Endodermal cell (in vitro differentiated cells): ENCODE measurements at regions not wholly inside any gene's neighbourhood (a gene's known extent, or its start where the extent isn't known, plus 50 kb on each side); places are given as distances from the start of the nearest gene placed in this dataset.

ENCODE experiments used
- DNase-seq: peaks from one replicate; pipeline ENCODE4 v3.0.0-alpha.2; 2017
- H3K27ac ChIP-seq: 2 replicates; pipeline ENCODE4 v1.5.1; 2013; ENCODE audit warnings: mild to moderate bottlenecking, low read depth, low read length, moderate library complexity
- H3K27me3 ChIP-seq: 2 replicates; pipeline ENCODE4 v1.6.1; 2013; ENCODE audit warnings: mild to moderate bottlenecking, low read length, moderate library complexity; ENCODE audit not compliant: insufficient read depth, control insufficient read depth, poor library complexity, severe bottlenecking
- H3K36me3 ChIP-seq: 2 replicates; pipeline ENCODE4 v1.7.0; 2013; ENCODE audit warnings: mild to moderate bottlenecking, low read length, moderate library complexity; ENCODE audit not compliant: control insufficient read depth, insufficient read depth
- H3K4me1 ChIP-seq: one replicate; pipeline ENCODE4 v1.7.0; 2013; ENCODE audit warnings: low read length; ENCODE audit not compliant: control insufficient read depth, insufficient read depth
- H3K4me3 ChIP-seq: 2 replicates; pipeline ENCODE4 v1.5.1; 2013; ENCODE audit warnings: mild to moderate bottlenecking, low read length, moderate library complexity
- H3K9ac ChIP-seq: 2 replicates; pipeline ENCODE4 v1.6.1; 2013; ENCODE audit warnings: mild to moderate bottlenecking, low read length, moderate library complexity; ENCODE audit not compliant: poor library complexity, severe bottlenecking; ENCODE audit errors: extremely low read depth
- H3K9me3 ChIP-seq: 2 replicates; pipeline ENCODE4 v1.6.1; 2013; ENCODE audit warnings: mild to moderate bottlenecking, low read length, moderate library complexity; ENCODE audit not compliant: control insufficient read depth
- H3K27ac Mint-ChIP-seq: 2 replicates; pipeline ENCODE4 v1.8.0; 2020; ENCODE audit warnings: mixed read lengths
- H3K27me3 Mint-ChIP-seq: 2 replicates; pipeline ENCODE4 v1.8.0; 2021; ENCODE audit warnings: mild to moderate bottlenecking, mixed read lengths; ENCODE audit not compliant: insufficient read depth
- H3K36me3 Mint-ChIP-seq: 2 replicates; pipeline ENCODE4 v1.8.0; 2020; ENCODE audit warnings: low read depth, mixed read lengths
- H3K4me1 Mint-ChIP-seq: 2 replicates; pipeline ENCODE4 v1.8.0; 2020; ENCODE audit warnings: mixed read lengths
- H3K4me3 Mint-ChIP-seq: 2 replicates; pipeline ENCODE4 v1.8.0; 2020; ENCODE audit warnings: mild to moderate bottlenecking, moderate library complexity, mixed read lengths
- H3K9me3 Mint-ChIP-seq: 2 replicates; pipeline ENCODE4 v1.8.0; 2020; ENCODE audit warnings: mild to moderate bottlenecking, mixed read lengths
- CTCF ChIP-seq: fragments of 200-600 bp; sonication (generic); conservative IDR thresholded peaks from 2 replicates; pipeline ENCODE4 v1.5.0; 2021; ENCODE audit warnings: antibody characterized with exemption, mild to moderate bottlenecking
- WGBS, 2 experiments: methylation state at CpG; one replicate each; pipeline versions ENCODE4 v1.1.5 to v1.1.7; 2013; ENCODE audit warnings: missing lambda C conversion rate in 2 of 2, mixed read lengths in 1 of 2; ENCODE audit not compliant: insufficient coverage in 1 of 2, insufficient read length in 1 of 2; 5-methylcytosine and 5-hydroxymethylcytosine counted together

GRCh38 chr10:125233726-125234125, 73.4 kb upstream of the CTBP2 start:
- Histone ChIP-seq H3K9ac (no peak overlapping the region), H3K4me1 (peaks cover 3% of the 10 kb centered on the region), H3K36me3 (no peaks in the 10 kb centered on the region), H3K27ac (no peak overlapping the region), H3K27me3 (no peaks in the 10 kb centered on the region), H3K9me3 (peaks cover 23% of the 10 kb centered on the region), H3K4me3 (no peak overlapping the region)
- peaks cover 3% of the 10 kb centered on the region for H3K4me1 Mint-ChIP-seq
- H3K27ac Mint-ChIP-seq: no peak overlapping the region
- H3K9me3 Mint-ChIP-seq: peaks cover 17% of the 10 kb centered on the region
- no peak for TF ChIP-seq CTCF
- no peaks in the 10 kb centered on the region for H3K36me3 Mint-ChIP-seq
- H3K27me3 Mint-ChIP-seq: peaks cover 5% of the 10 kb centered on the region
- 58 to 76% methylated on average over 3 to 4 of the region's 4 CpGs for WGBS, 2 experiments
- no peak overlapping the region for H3K4me3 Mint-ChIP-seq
- DNase-seq: peak; percentile 54

- H3K4me3 ChIP-seq: no peak overlapping the region
- H3K36me3 ChIP-seq: no peaks in the 10 kb centered on the region
- peaks cover 3% of the 10 kb centered on the region for H3K4me1 ChIP-seq
- peaks cover 9% of the 10 kb centered on the region for H3K9me3 Mint-ChIP-seq
- peaks cover 3% of the 10 kb centered on the region for H3K4me1 Mint-ChIP-seq
- H3K9ac ChIP-seq: no peak overlapping the region
- TF ChIP-seq CTCF: no peak
- no peak overlapping the region for H3K27ac Mint-ChIP-seq
- H3K4me3 Mint-ChIP-seq: no peak overlapping the region
- DNase-seq: no peak
- H3K27me3 Mint-ChIP-seq: peaks cover 5% of the 10 kb centered on the region
- H3K36me3 Mint-ChIP-seq: no peaks in the 10 kb centered on the region
- no peak overlapping the region for H3K27ac ChIP-seq
- H3K27me3 ChIP-seq: no peaks in the 10 kb centered on the region
- H3K9me3 ChIP-seq: peaks cover 14% of the 10 kb centered on the region
- 82 to 100% methylated on average over 2 to 4 of the region's 5 CpGs for WGBS, 2 experiments
Measured at GRCh38 chr10:125232841-125233240, 72.5 kb upstream of the CTBP2 start.

- H3K4me3 Mint-ChIP-seq: no peak overlapping the region
- TF ChIP-seq CTCF: no peak
- Histone ChIP-seq H3K4me1 (peaks cover 3% of the 10 kb centered on the region), H3K27me3 (no peaks in the 10 kb centered on the region), H3K4me3 (no peak overlapping the region), H3K36me3 (no peaks in the 10 kb centered on the region), H3K9ac (no peak overlapping the region), H3K27ac (no peak overlapping the region), H3K9me3 (peaks cover 5% of the 10 kb centered on the region)
- no peak for DNase-seq
- WGBS, 2 experiments: 91 to 99% methylated on average over 7 to 9 of the region's 9 CpGs
- H3K4me1 Mint-ChIP-seq: peaks cover 3% of the 10 kb centered on the region
- H3K27me3 Mint-ChIP-seq: peaks cover 5% of the 10 kb centered on the region
- peak overlapping the region; percentile 10 for H3K27ac Mint-ChIP-seq
- H3K9me3 Mint-ChIP-seq: peaks cover 3% of the 10 kb centered on the region
- no peaks in the 10 kb centered on the region for H3K36me3 Mint-ChIP-seq
Measured at GRCh38 chr10:125231813-125232475, 71.6 kb upstream of the CTBP2 start.
